ENCODE measurements at regions not wholly inside any gene's neighbourhood (a gene's known extent, or its start where the extent isn't known, plus 50 kb on each side); places are given as distances from the start of the nearest gene placed in this dataset.

- no peak for TF ChIP-seq POLR2AphosphoS5 (IDR thresholded peaks at IDR 0.05; ENCODE audit: low read depth)
- no peak for TF ChIP-seq NANOG (IDR thresholded peaks at IDR 0.05; ENCODE audit: borderline replicate concordance)
- TF ChIP-seq REST (IDR thresholded peaks at IDR 0.05; ENCODE audit: unreplicated experiment): no peak
- TF ChIP-seq STAT1 (IDR thresholded peaks at IDR 0.05; ENCODE audit: unreplicated experiment): no peak
These were observed 108.0 kb upstream of the LGALSL start (continued) for GRCh38 chr2:64345998-64346397.

- no peaks in the 10 kb centered on the region for H3K36me3 Mint-ChIP-seq (ENCODE audit: low read depth)
- Histone ChIP-seq H3F3A (replicated peaks; ENCODE audit: low read depth) (no peaks in the 10 kb centered on the region), H3K4me1 (ENCODE audit: insufficient read depth) (no peaks in the 10 kb centered on the region), H4K20me1 (replicated peaks; ENCODE audit: insufficient read depth) (no peaks in the 10 kb centered on the region), H3K9me2 (ENCODE audit: insufficient read depth) (peaks cover 13% of the 10 kb centered on the region; the same call in 1 of the 2 replicates), H2AFZ (0 out of 2 replicates have a peak overlapping the region, but pooled peaks have one; percentile 7), H3K27me3 (ENCODE audit: insufficient read depth) (no peaks in the 10 kb centered on the region), H3K27ac (ENCODE audit: low read depth) (no peak overlapping the region), H3K79me2 (replicated peaks; ENCODE audit: insufficient read depth) (no peaks in the 10 kb centered on the region), H3K4me2 (no peak overlapping the region), H3K36me3 (ENCODE audit: insufficient read depth) (no peaks in the 10 kb centered on the region), H3K4me3 (no peak overlapping the region)
- no peaks in the 10 kb centered on the region; the same call in 2 of the 3 replicates for H3K9me3 Mint-ChIP-seq
- H3K4me1 Mint-ChIP-seq: peaks cover 13% of the 10 kb centered on the region; the same call in 2 of the 3 replicates
- ATAC-seq: no peak
- H3K27me3 Mint-ChIP-seq (ENCODE audit: insufficient read depth, low read depth, poor library complexity): no peaks in the 10 kb centered on the region
- H3K27ac Mint-ChIP-seq: no peak overlapping the region
- no peak overlapping the region for H3K4me3 Mint-ChIP-seq
- DNase-seq (ENCODE audit: low spot score): no peak
- no peak for TF ChIP-seq STAT1 (IDR thresholded peaks at IDR 0.05; ENCODE audit: unreplicated experiment)
- no peak for TF ChIP-seq ZNF462 (CRISPR knock-in tag; IDR thresholded peaks at IDR 0.05)
- TF ChIP-seq ZNF331 (CRISPR knock-in tag; IDR thresholded peaks at IDR 0.05; ENCODE audit: low read depth): no peak
- no peak for TF ChIP-seq ETS1 (IDR thresholded peaks at IDR 0.05)
- no peak for TF ChIP-seq JUNB (IDR thresholded peaks at IDR 0.05; ENCODE audit: unreplicated experiment)
- TF ChIP-seq ZNF114 (CRISPR knock-in tag; IDR thresholded peaks at IDR 0.05): no peak
- TF ChIP-seq POLR2AphosphoS5 (IDR thresholded peaks at IDR 0.05; ENCODE audit: low read depth): no peak
- TF ChIP-seq CREB1 (CRISPR knock-in tag; IDR thresholded peaks at IDR 0.05; ENCODE audit: low read depth): no peak
- no peak for TF ChIP-seq EZH2phosphoT487 (IDR thresholded peaks at IDR 0.05; ENCODE audit: unreplicated experiment)
These were observed 105.4 kb upstream of the LGALSL start for GRCh38 chr2:64348386-64349130.

Measured in GM23338 (cell line).